ENCODE measurements at regions not wholly inside any gene's neighbourhood (a gene's known extent, or its start where the extent isn't known, plus 50 kb on each side); places are given as distances from the start of the nearest gene placed in this dataset.

DNA sequence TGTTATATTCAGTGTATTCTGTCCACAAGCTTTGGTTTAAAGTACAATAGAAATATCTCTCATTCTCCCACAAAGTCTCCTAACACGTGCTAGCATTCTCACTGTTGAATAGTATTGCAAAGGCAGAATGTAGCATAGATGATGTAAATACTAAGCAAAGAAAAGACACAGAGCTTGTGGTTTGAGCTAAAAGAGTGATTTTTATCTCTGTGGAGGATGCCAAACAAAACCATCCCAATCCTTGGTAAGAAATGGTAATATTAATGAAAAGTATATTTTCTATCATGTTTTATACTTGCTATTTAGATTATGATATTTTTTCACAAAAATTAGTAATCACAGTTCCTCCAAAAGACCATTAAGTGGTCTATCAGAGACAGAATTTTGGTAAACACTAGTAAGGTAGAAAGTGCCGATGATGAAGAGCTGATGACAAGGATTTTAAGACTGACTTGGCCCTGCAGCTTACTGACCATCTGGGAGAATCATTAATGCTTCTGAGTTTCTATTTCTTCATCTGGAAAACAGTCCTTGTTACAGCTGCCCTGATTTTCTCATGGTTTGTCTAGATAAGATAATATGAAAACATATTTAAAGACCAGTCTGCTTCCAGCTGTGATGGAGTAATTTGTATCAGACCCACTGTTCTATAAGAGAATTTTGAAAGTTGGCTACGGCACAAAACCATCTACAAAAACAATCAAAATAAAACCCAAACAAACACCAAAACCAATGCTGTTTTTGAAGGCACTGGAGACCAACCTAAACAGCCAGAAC is 510.2 kb downstream of the SPATA31D1 start:
- no CpG with 5 or more reads among the region's 3 CpGs for WGBS (ENCODE audit: extremely low coverage, insufficient coverage, insufficient read length)

DNA sequence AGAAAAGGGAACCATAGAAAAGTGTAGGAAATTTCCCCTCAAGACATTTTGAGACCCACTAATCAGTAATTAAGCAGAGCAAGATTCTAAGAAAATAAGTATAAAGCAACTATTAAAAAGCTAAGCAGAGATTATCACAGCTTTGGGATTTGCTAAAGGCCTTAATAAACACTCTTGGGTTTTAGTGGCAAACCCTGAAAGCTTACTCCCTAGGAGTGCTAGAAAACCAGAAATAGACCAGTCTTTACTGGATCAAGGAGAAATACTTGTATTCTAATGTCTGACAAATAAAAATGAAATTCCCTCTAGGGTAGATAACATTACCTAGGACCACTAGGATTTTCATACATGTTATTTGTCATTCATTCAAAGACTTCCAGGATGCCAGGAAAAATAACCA is 510.8 kb downstream of the SPATA31D1 start:
- no peak overlapping the region for H4K91ac ChIP-seq (ENCODE audit: low read depth, low read length)
- H3K23ac ChIP-seq (ENCODE audit: low read length): no peak overlapping the region
- H3K4me3 ChIP-seq (ENCODE audit: low read depth, low read length): no peak overlapping the region
- no peak overlapping the region for H2BK120ac ChIP-seq (ENCODE audit: insufficient read depth, low read length, poor library complexity)
- no peak overlapping the region for H4K12ac ChIP-seq (ENCODE audit: low read depth, low read length)
- H3K9me3 ChIP-seq (ENCODE audit: insufficient read depth, low read depth, low read length): peaks cover 5% of the 10 kb centered on the region
- H2AK5ac ChIP-seq (ENCODE audit: low read length): no peak overlapping the region
- no peaks in the 10 kb centered on the region for H3K36me3 ChIP-seq (ENCODE audit: control insufficient read depth in 1 of 2, insufficient read depth in 2 of 2, low read length in 2 of 2)
- no peak overlapping the region for H4K8ac ChIP-seq (ENCODE audit: low read depth, low read length)
- H3K79me1 ChIP-seq (ENCODE audit: low read length): no peaks in the 10 kb centered on the region
- H3K79me2 ChIP-seq (ENCODE audit: control insufficient read depth, insufficient read depth, low read length, poor library complexity): no peaks in the 10 kb centered on the region
- H3K4me2 ChIP-seq (ENCODE audit: low read length): no peak overlapping the region
- no peak overlapping the region for H2AFZ ChIP-seq (ENCODE audit: insufficient read depth, low read length, poor library complexity)
- no peak overlapping the region for H3K18ac ChIP-seq (ENCODE audit: low read length)
- no peak overlapping the region for H3K9ac ChIP-seq (ENCODE audit: low read length)
- no peak overlapping the region for H3K14ac ChIP-seq (ENCODE audit: low read length)
- no peak overlapping the region for H2BK5ac ChIP-seq (ENCODE audit: low read depth, low read length, poor library complexity)
- H3K4me1 ChIP-seq (ENCODE audit: control insufficient read depth in 1 of 2, insufficient read depth in 2 of 2, low read length in 2 of 2): peaks cover 0 to 3% of the 10 kb centered on the region in 2 experiments
- no peak for DNase-seq
- no peak overlapping the region for H3K4ac ChIP-seq (ENCODE audit: low read depth, low read length)
- H2BK12ac ChIP-seq (ENCODE audit: low read length): no peak overlapping the region
- no peak overlapping the region for H3K27ac ChIP-seq (ENCODE audit: low read depth, low read length)
- no peaks in the 10 kb centered on the region for H3K27me3 ChIP-seq (ENCODE audit: insufficient read depth, low read length)

More for the DNA sequence above, 510.2 kb downstream of the SPATA31D1 start:
- Histone ChIP-seq H3K36me3 (ENCODE audit: control insufficient read depth in 1 of 2, insufficient read depth in 2 of 2, low read length in 2 of 2) (no peaks in the 10 kb centered on the region), H3K27me3 (ENCODE audit: insufficient read depth, low read length) (no peaks in the 10 kb centered on the region), H4K12ac (ENCODE audit: low read depth, low read length) (no peak overlapping the region), H2AK5ac (ENCODE audit: low read length) (no peak overlapping the region), H3K14ac (ENCODE audit: low read length) (no peak overlapping the region), H3K18ac (ENCODE audit: low read length) (no peak overlapping the region), H3K79me1 (ENCODE audit: low read length) (no peaks in the 10 kb centered on the region), H3K4me2 (ENCODE audit: low read length) (no peak overlapping the region), H2BK12ac (ENCODE audit: low read length) (no peak overlapping the region), H4K8ac (ENCODE audit: low read depth, low read length) (no peak overlapping the region), H3K27ac (ENCODE audit: low read depth, low read length) (no peak overlapping the region), H2AFZ (ENCODE audit: insufficient read depth, low read length, poor library complexity) (no peak overlapping the region), H3K4me1 (ENCODE audit: control insufficient read depth in 1 of 2, insufficient read depth in 2 of 2, low read length in 2 of 2) (peaks cover 0 to 3% of the 10 kb centered on the region in 2 experiments), H2BK5ac (ENCODE audit: low read depth, low read length, poor library complexity) (no peak overlapping the region), H3K79me2 (ENCODE audit: control insufficient read depth, insufficient read depth, low read length, poor library complexity) (no peaks in the 10 kb centered on the region), H2BK120ac (ENCODE audit: insufficient read depth, low read length, poor library complexity) (no peak overlapping the region), H3K4me3 (ENCODE audit: low read depth, low read length) (no peak overlapping the region), H3K9ac (ENCODE audit: low read length) (no peak overlapping the region), H4K91ac (ENCODE audit: low read depth, low read length) (no peak overlapping the region), H3K23ac (ENCODE audit: low read length) (no peak overlapping the region), H3K4ac (ENCODE audit: low read depth, low read length) (no peak overlapping the region), H3K9me3 (ENCODE audit: insufficient read depth, low read depth, low read length) (peaks cover 5% of the 10 kb centered on the region)
- no peak for DNase-seq

DNA sequence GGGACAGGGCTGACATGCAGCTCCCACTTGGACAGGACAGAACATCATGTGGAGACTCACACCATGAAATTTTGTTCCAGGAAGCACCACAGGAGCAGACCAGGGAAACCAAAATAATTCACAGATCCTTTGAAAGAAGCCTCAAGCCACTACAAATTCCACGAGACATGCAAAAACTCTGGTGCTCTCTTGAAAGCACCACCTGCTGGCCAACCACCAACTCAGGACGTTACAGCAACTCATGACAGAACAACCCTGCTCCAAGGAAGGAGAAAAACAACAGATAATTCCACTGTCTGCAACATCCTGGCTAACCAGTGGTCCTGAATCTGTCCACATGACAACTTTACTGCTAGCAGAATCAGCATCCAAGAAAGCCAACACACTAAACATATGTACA is 516.0 kb downstream of the SPATA31D1 start:
- H2AFZ ChIP-seq (ENCODE audit: insufficient read depth, low read length, poor library complexity): no peak overlapping the region
- no peak overlapping the region for H2BK12ac ChIP-seq (ENCODE audit: low read length)
- no peak overlapping the region for H3K14ac ChIP-seq (ENCODE audit: low read length)
- H3K4ac ChIP-seq (ENCODE audit: low read depth, low read length): no peak overlapping the region
- no peak overlapping the region for H2BK5ac ChIP-seq (ENCODE audit: low read depth, low read length, poor library complexity)
- no peaks in the 10 kb centered on the region for H3K4me1 ChIP-seq (ENCODE audit: control insufficient read depth in 1 of 2, insufficient read depth in 2 of 2, low read length in 2 of 2)
- H3K4me2 ChIP-seq (ENCODE audit: low read length): no peak overlapping the region
- no peaks in the 10 kb centered on the region for H3K79me2 ChIP-seq (ENCODE audit: control insufficient read depth, insufficient read depth, low read length, poor library complexity)
- H4K8ac ChIP-seq (ENCODE audit: low read depth, low read length): no peak overlapping the region
- H3K27me3 ChIP-seq (ENCODE audit: insufficient read depth, low read length): no peaks in the 10 kb centered on the region
- H3K9ac ChIP-seq (ENCODE audit: low read length): no peak overlapping the region
- H4K91ac ChIP-seq (ENCODE audit: low read depth, low read length): no peak overlapping the region
- H4K12ac ChIP-seq (ENCODE audit: low read depth, low read length): no peak overlapping the region
- H2AK5ac ChIP-seq (ENCODE audit: low read length): no peak overlapping the region
- no peak overlapping the region for H2BK120ac ChIP-seq (ENCODE audit: insufficient read depth, low read length, poor library complexity)
- H3K18ac ChIP-seq (ENCODE audit: low read length): no peak overlapping the region
- no CpG with 5 or more reads among the region's 2 CpGs for WGBS (ENCODE audit: extremely low coverage, insufficient coverage, insufficient read length)
- no peaks in the 10 kb centered on the region for H3K79me1 ChIP-seq (ENCODE audit: low read length)
- no peaks in the 10 kb centered on the region for H3K36me3 ChIP-seq (ENCODE audit: control insufficient read depth in 1 of 2, insufficient read depth in 2 of 2, low read length in 2 of 2)
- no peak overlapping the region for H3K4me3 ChIP-seq (ENCODE audit: low read depth, low read length)
- no peak overlapping the region for H3K27ac ChIP-seq (ENCODE audit: low read depth, low read length)
- H3K23ac ChIP-seq (ENCODE audit: low read length): no peak overlapping the region
- no peaks in the 10 kb centered on the region for H3K9me3 ChIP-seq (ENCODE audit: insufficient read depth, low read depth, low read length)
- no peak for DNase-seq

DNA sequence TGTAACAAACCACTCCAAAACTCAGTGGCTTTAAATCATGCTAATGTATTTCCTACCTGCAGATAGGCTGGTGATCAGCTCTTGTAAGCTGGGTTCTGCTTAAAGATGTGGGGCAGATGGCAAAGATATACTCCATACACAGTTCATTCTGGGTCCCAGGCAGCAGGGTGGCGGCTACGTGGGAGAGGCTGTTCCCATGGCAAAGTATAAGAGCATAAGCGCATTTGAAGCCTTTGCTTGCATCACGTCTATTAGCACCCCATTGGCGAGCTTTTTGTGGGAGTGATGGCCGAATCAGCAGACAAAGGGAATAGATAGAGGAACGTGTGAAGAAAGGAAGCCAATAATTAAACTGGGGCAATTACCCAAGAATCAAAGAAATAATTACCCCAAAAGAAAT is 523.1 kb downstream of the SPATA31D1 start:
- H3K4me2 ChIP-seq (ENCODE audit: low read length): no peak overlapping the region
- no peak overlapping the region for H2AFZ ChIP-seq (ENCODE audit: insufficient read depth, low read length, poor library complexity)
- no peak overlapping the region for H3K14ac ChIP-seq (ENCODE audit: low read length)
- no peaks in the 10 kb centered on the region for H3K79me2 ChIP-seq (ENCODE audit: control insufficient read depth, insufficient read depth, low read length, poor library complexity)
- WGBS (ENCODE audit: extremely low coverage, insufficient coverage, insufficient read length): no CpG with 5 or more reads among the region's 7 CpGs
- no peak overlapping the region for H3K18ac ChIP-seq (ENCODE audit: low read length)
- no peak overlapping the region for H2BK120ac ChIP-seq (ENCODE audit: insufficient read depth, low read length, poor library complexity)
- H4K12ac ChIP-seq (ENCODE audit: low read depth, low read length): no peak overlapping the region
- no peaks in the 10 kb centered on the region for H3K79me1 ChIP-seq (ENCODE audit: low read length)
- no peak overlapping the region for H3K27ac ChIP-seq (ENCODE audit: low read depth, low read length)
- no peak overlapping the region for H3K9ac ChIP-seq (ENCODE audit: low read length)
- H3K27me3 ChIP-seq (ENCODE audit: insufficient read depth, low read length): no peaks in the 10 kb centered on the region
- H4K8ac ChIP-seq (ENCODE audit: low read depth, low read length): no peak overlapping the region
- no peaks in the 10 kb centered on the region for H3K4me1 ChIP-seq (ENCODE audit: control insufficient read depth in 1 of 2, insufficient read depth in 2 of 2, low read length in 2 of 2)
- H3K23ac ChIP-seq (ENCODE audit: low read length): no peak overlapping the region
- no peak for DNase-seq
- H3K36me3 ChIP-seq (ENCODE audit: control insufficient read depth in 1 of 2, insufficient read depth in 2 of 2, low read length in 2 of 2): no peaks in the 10 kb centered on the region
- H2BK5ac ChIP-seq (ENCODE audit: low read depth, low read length, poor library complexity): no peak overlapping the region
- H4K91ac ChIP-seq (ENCODE audit: low read depth, low read length): no peak overlapping the region
- H3K9me3 ChIP-seq (ENCODE audit: insufficient read depth, low read depth, low read length): no peaks in the 10 kb centered on the region
- no peak overlapping the region for H2AK5ac ChIP-seq (ENCODE audit: low read length)
- no peak overlapping the region for H2BK12ac ChIP-seq (ENCODE audit: low read length)
- H3K4me3 ChIP-seq (ENCODE audit: low read depth, low read length): no peak overlapping the region
- no peak overlapping the region for H3K4ac ChIP-seq (ENCODE audit: low read depth, low read length)

Measured in trophoblast cell (in vitro differentiated cells and primary cell).